Naive thymus-derived CD4-positive, alpha-beta T cell (primary cell): ENCODE measurements at regions not wholly inside any gene's neighbourhood (a gene's known extent, or its start where the extent isn't known, plus 50 kb on each side); places are given as distances from the start of the nearest gene placed in this dataset.
A peak's percentile ranks its signal among the peaks of the same experiment; 100 is the strongest.
"Not testable (repeated sequence)": the region's sequence is repeated elsewhere in the genome, so short reads cannot be mapped to it uniquely, and the experiment has no call there.

ENCODE experiments used
- ATAC-seq: fragments of 150-1000 bp; cut with Tn5 transposase; 2 replicates; pipeline ENCODE4 v1.10.0; 2021; ENCODE audit warnings: mild to moderate bottlenecking, moderate library complexity
- CTCF ChIA-PET: fragments of 350-600 bp; sonication (Branson Sonifier 250); formaldehyde crosslinking; loops from one replicate; lab custom pipeline; 2021; ENCODE audit warnings: antibody characterized with exemption; lab: Charles Lee
- POLR2A ChIA-PET: fragments of 350-600 bp; sonication (Branson Sonifier 250); formaldehyde crosslinking; loops from one replicate; lab custom pipeline; 2021; ENCODE audit warnings: antibody characterized with exemption, inconsistent platforms; lab: Charles Lee
- DNase-seq, 9 donors: peaks; one replicate each; pipeline versions ENCODE4 v3.0.0 to v3.0.0-alpha.2; 2020 to 2022; ENCODE audit warnings: mixed read lengths in 1 of 9
- H3K27ac ChIP-seq: one replicate; pipeline ENCODE4 v1.7.0; 2013; ENCODE audit warnings: mild to moderate bottlenecking, low read depth, low read length, moderate library complexity
- H3K27me3 ChIP-seq, 2 donors: one replicate each; pipeline ENCODE4 v1.7.0; 2013; ENCODE audit warnings: low read length in 2 of 2, mild to moderate bottlenecking in 2 of 2, moderate library complexity in 2 of 2; ENCODE audit not compliant: control insufficient read depth in 2 of 2, insufficient read depth in 2 of 2
- H3K36me3 ChIP-seq, 3 experiments: 1 replicate in 2 of 3; 2 replicates in 1 of 3; pipeline ENCODE4 v1.7.0; 2013; ENCODE audit warnings: low read length in 3 of 3, mild to moderate bottlenecking in 3 of 3, moderate library complexity in 1 of 3; ENCODE audit not compliant: insufficient read depth in 3 of 3, control insufficient read depth in 2 of 3
- H3K4me1 ChIP-seq, 2 donors: one replicate each; pipeline ENCODE4 v1.7.0; 2013; ENCODE audit warnings: low read length in 2 of 2, mild to moderate bottlenecking in 2 of 2, moderate library complexity in 1 of 2; ENCODE audit not compliant: control insufficient read depth in 2 of 2, insufficient read depth in 2 of 2
- H3K4me3 ChIP-seq: 2 replicates; pipeline ENCODE4 v1.7.0; 2013; ENCODE audit warnings: mild to moderate bottlenecking, low read length
- H3K9me3 ChIP-seq, 3 experiments: 1 replicate in 2 of 3; 2 replicates in 1 of 3; pipeline ENCODE4 v1.7.0; 2013; ENCODE audit warnings: low read length in 3 of 3; ENCODE audit not compliant: control insufficient read depth in 2 of 3
- H3K27ac Mint-ChIP-seq, 9 donors: one replicate each; pipeline ENCODE4 v1.8.0; 2020 to 2022; ENCODE audit warnings: mixed read lengths in 9 of 9, mild to moderate bottlenecking in 8 of 9, moderate library complexity in 5 of 9, inconsistent platforms in 2 of 9
- H3K27me3 Mint-ChIP-seq, 5 donors: one replicate each; pipeline ENCODE4 v1.8.0; 2021 to 2022; ENCODE audit warnings: mixed read lengths in 5 of 5, mild to moderate bottlenecking in 1 of 5
- H3K36me3 Mint-ChIP-seq, 5 donors: one replicate each; pipeline ENCODE4 v1.8.0; 2020 to 2022; ENCODE audit warnings: mixed read lengths in 5 of 5, mild to moderate bottlenecking in 3 of 5, inconsistent platforms in 1 of 5
- H3K4me1 Mint-ChIP-seq, 7 donors: one replicate each; pipeline ENCODE4 v1.8.0; 2020 to 2022; ENCODE audit warnings: mixed read lengths in 7 of 7, mild to moderate bottlenecking in 3 of 7, inconsistent platforms in 1 of 7
- H3K4me3 Mint-ChIP-seq, 10 donors: one replicate each; pipeline ENCODE4 v1.8.0; 2020 to 2022; ENCODE audit warnings: mild to moderate bottlenecking in 10 of 10, mixed read lengths in 10 of 10, moderate library complexity in 6 of 10, inconsistent platforms in 2 of 10
- H3K9me3 Mint-ChIP-seq, 11 donors: one replicate each; pipeline ENCODE4 v1.8.0; 2020 to 2022; ENCODE audit warnings: mixed read lengths in 11 of 11, mild to moderate bottlenecking in 4 of 11, inconsistent platforms in 1 of 11, moderate library complexity in 1 of 11
- intact Hi-C, 2 donors: fragments of 100-400 bp; cut with micrococcal nuclease; formaldehyde crosslinking; loops; one replicate each; pipeline ENCODE4 v1.15.1; 2023

DNA sequence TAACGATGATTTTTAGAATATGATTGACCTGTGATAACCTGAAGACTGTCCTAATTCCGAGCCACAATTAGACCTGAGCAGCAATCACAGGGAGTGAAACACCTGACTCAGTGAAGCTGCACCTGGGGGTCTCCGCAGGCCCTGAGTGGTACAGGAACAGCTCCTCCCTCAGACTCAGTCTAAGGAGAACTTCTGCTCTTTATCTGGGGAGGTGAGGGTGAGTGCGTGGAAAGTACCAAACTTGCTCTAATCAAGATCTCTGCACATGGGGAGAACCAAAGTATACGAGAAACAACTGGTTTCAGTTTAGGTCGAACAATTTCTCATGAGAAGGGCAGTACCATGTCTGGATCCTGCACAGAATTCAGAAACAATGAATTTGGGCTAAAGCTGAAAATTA is 555.3 kb downstream of the TMEM121 start:
- POLR2A ChIA-PET, H3K27me3 ChIP-seq, H3K36me3 Mint-ChIP-seq, H3K36me3 ChIP-seq, H3K9me3 Mint-ChIP-seq, H3K4me1 ChIP-seq, H3K27ac ChIP-seq, ATAC-seq, DNase-seq, H3K4me3 ChIP-seq, H3K27ac Mint-ChIP-seq, H3K9me3 ChIP-seq, CTCF ChIA-PET, H3K4me3 Mint-ChIP-seq, intact Hi-C loops: not testable (repeated sequence)
- Mint-ChIP-seq H3K4me1 (peaks cover 0 to 12% (median 8%) of the 10 kb centered on the region in 7 donors), H3K27me3 (peaks cover 0 to 51% (median 9%) of the 10 kb centered on the region in 5 donors)

DNA sequence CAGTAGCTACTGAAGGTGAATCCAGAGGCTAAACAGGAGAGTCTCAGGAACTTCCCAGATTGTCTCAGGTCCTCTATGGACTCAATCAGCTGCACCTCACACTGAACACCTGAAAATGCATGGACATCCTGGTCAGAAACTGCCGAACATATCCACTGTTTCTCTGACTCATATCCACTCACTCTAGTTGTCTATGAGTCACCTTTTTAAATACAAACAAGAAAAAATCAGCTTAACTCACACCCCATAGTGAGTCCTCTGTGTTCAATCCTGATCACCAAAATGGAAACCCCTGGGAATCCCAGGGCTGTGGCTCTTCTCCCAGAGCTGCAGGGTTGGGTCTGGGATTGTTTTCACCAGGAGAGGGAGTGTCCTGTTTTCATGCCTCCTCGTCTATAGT is 556.7 kb downstream of the TMEM121 start:
- H3K9me3 ChIP-seq = no peaks in the 10 kb centered on the region
- intact Hi-C loops = no loop called here
- H3K27me3 ChIP-seq = no peaks in the 10 kb centered on the region
- H3K27me3 Mint-ChIP-seq = peaks cover 0 to 44% (median 9%) of the 10 kb centered on the region in 5 donors
- H3K4me3 ChIP-seq = no peak overlapping the region
- no peak overlapping the region for H3K27ac ChIP-seq
- no peaks in the 10 kb centered on the region for H3K36me3 ChIP-seq
- H3K4me1 ChIP-seq = no peaks in the 10 kb centered on the region
- peaks cover 0 to 3% (median 0%) of the 10 kb centered on the region in 11 donors for H3K9me3 Mint-ChIP-seq
- H3K4me1 Mint-ChIP-seq = peaks cover 0 to 23% (median 19%) of the 10 kb centered on the region in 7 donors
- H3K4me3 Mint-ChIP-seq = no peak overlapping the region
- peak overlapping the region in 1 of 9 donors; percentile 29 for H3K27ac Mint-ChIP-seq
- no peaks in the 10 kb centered on the region for H3K36me3 Mint-ChIP-seq
- ChIA-PET POLR2A (no interaction called here), CTCF (interaction anchor here (0.7 kb wide), 1 partner anchor 135 kb away, joined by 4 read pairs; no protein-coding TSS in a partner anchor)
- no peak for ATAC-seq
- DNase-seq = no peak

DNA sequence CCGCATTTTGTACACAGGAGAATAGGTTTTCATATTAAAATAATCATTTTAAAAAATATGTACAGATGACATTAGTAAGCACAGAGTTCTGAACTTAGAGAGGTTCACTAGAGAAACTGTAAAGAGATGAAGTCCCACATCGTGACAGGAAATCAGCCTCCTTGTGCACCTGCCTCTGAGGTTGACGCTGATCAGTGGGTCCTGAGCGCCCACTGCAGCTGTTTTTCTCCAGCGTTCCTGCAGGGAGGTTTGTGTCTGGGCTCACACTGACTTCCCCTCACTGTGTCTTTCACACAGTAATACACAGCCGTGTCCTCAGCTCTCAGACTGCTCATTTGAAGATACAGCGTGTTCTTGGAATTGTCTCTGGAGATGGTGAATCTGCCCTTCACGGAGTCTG is 561.5 kb downstream of the TMEM121 start:
- intact Hi-C loops = no loop called here
- POLR2A ChIA-PET = no interaction called here
- H3K27me3 ChIP-seq = no peaks in the 10 kb centered on the region
- Mint-ChIP-seq H3K27ac (peak overlapping the region in 1 of 9 donors; percentile 40), H3K27me3 (peaks cover 0 to 20% (median 1%) of the 10 kb centered on the region in 5 donors), H3K4me1 (peaks cover 0 to 33% (median 29%) of the 10 kb centered on the region in 7 donors), H3K9me3 (no peaks in the 10 kb centered on the region), H3K4me3 (peak overlapping the region in 3 of 10 donors; percentile 16 to 38 (median 33)), H3K36me3 (no peaks in the 10 kb centered on the region)
- no peaks in the 10 kb centered on the region for H3K36me3 ChIP-seq
- ATAC-seq (no peak), DNase-seq (peak in 4 of 9 donors; percentile 2 to 10 (median 6))
- CTCF ChIA-PET = interaction anchor here (0.6 kb wide), 1 partner anchor 32 kb away, joined by 3 read pairs; no protein-coding TSS in a partner anchor
- H3K9me3 ChIP-seq = no peaks in the 10 kb centered on the region
- H3K4me3 ChIP-seq = no peak overlapping the region
- H3K4me1 ChIP-seq = no peaks in the 10 kb centered on the region
- H3K27ac ChIP-seq = no peak overlapping the region

GRCh38 chr14:106088860-106089259 is 562.5 kb downstream of the TMEM121 start:
- peaks cover 0 to 16% (median 0%) of the 10 kb centered on the region in 5 donors for H3K27me3 Mint-ChIP-seq
- H3K9me3 ChIP-seq, CTCF ChIA-PET, H3K27ac ChIP-seq, H3K9me3 Mint-ChIP-seq, H3K4me3 ChIP-seq, H3K36me3 ChIP-seq, ATAC-seq, H3K27me3 ChIP-seq, H3K36me3 Mint-ChIP-seq, DNase-seq, intact Hi-C loops, H3K4me1 ChIP-seq, POLR2A ChIA-PET: not testable (repeated sequence)
- H3K4me1 Mint-ChIP-seq = peaks cover 0 to 31% (median 29%) of the 10 kb centered on the region in 7 donors
- peak overlapping the region in 1 of 9 donors; percentile 55 for H3K27ac Mint-ChIP-seq
- peak overlapping the region in 1 of 10 donors; percentile 47 for H3K4me3 Mint-ChIP-seq

- no peaks in the 10 kb centered on the region for H3K9me3 ChIP-seq
- Mint-ChIP-seq H3K9me3 (no peaks in the 10 kb centered on the region), H3K4me3 (no peak overlapping the region), H3K27me3 (peaks cover 0 to 38% (median 0%) of the 10 kb centered on the region in 5 donors), H3K27ac (peak overlapping the region in 1 of 9 donors; percentile 46), H3K4me1 (no peaks in the 10 kb centered on the region), H3K36me3 (no peaks in the 10 kb centered on the region)
- peak in 7 of 9 donors; percentile 12 to 85 (median 27) for DNase-seq
- H3K4me3 ChIP-seq = no peak overlapping the region
- CTCF ChIA-PET = no interaction called here
- no peaks in the 10 kb centered on the region for H3K4me1 ChIP-seq
- H3K27me3 ChIP-seq = no peaks in the 10 kb centered on the region
- no peaks in the 10 kb centered on the region for H3K36me3 ChIP-seq
- intact Hi-C loops = no loop called here
- POLR2A ChIA-PET = no interaction called here
- H3K27ac ChIP-seq = no peak overlapping the region
- ATAC-seq = no peak
Measured at GRCh38 chr14:106094654-106095189, 568.3 kb downstream of the TMEM121 start.

DNA sequence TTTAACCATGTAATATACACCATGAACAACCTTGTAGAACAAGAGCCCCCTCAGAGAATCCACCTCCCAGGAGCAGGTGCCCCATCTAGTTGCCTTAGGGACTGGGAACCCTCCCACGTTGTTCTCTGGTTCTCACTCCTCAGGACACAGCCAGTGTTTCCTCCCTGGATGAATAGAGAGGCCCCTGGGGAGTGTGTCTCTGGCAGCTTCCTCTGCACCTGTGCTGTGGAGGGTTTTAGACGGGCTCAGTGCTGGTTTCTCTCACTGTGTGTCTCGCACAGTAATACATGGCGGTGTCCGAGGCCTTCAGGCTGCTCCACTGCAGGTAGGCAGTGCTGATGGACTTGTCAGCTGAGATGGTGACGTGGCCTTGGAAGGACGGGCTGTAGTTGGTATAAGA is 581.3 kb downstream of the TMEM121 start:
- CTCF ChIA-PET = no interaction called here
- DNase-seq = no peak
- H3K36me3 Mint-ChIP-seq = no peaks in the 10 kb centered on the region

GRCh38 chr14:106109337-106109736 is 583.0 kb downstream of the TMEM121 start:
- no peak for ATAC-seq
- H3K9me3 Mint-ChIP-seq = no peaks in the 10 kb centered on the region
- no peaks in the 10 kb centered on the region for H3K4me1 Mint-ChIP-seq
- no peaks in the 10 kb centered on the region for H3K27me3 ChIP-seq
- H3K4me3 Mint-ChIP-seq = no peak overlapping the region
- intact Hi-C loops = no loop called here
- H3K4me1 ChIP-seq = no peaks in the 10 kb centered on the region
- no peaks in the 10 kb centered on the region for H3K9me3 ChIP-seq
- no peak overlapping the region for H3K27ac Mint-ChIP-seq
- H3K4me3 ChIP-seq = no peak overlapping the region
- peaks cover 0 to 51% (median 11%) of the 10 kb centered on the region in 5 donors for H3K27me3 Mint-ChIP-seq
- no peaks in the 10 kb centered on the region for H3K36me3 Mint-ChIP-seq
- DNase-seq = no peak
- no peak overlapping the region for H3K27ac ChIP-seq
- no peaks in the 10 kb centered on the region for H3K36me3 ChIP-seq
- CTCF ChIA-PET = no interaction called here
- POLR2A ChIA-PET = no interaction called here

More for the DNA sequence above, 581.3 kb downstream of the TMEM121 start:
- intact Hi-C loops = no loop called here
- Mint-ChIP-seq H3K27me3 (peaks cover 0 to 64% (median 18%) of the 10 kb centered on the region in 5 donors), H3K4me3 (no peak overlapping the region), H3K4me1 (no peaks in the 10 kb centered on the region), H3K27ac (no peak overlapping the region), H3K9me3 (no peaks in the 10 kb centered on the region)
- H3K4me1 ChIP-seq = no peaks in the 10 kb centered on the region
- H3K4me3 ChIP-seq = no peak overlapping the region
- ATAC-seq = no peak
- no peak overlapping the region for H3K27ac ChIP-seq
- POLR2A ChIA-PET = no interaction called here
- no peaks in the 10 kb centered on the region for H3K9me3 ChIP-seq
- H3K27me3 ChIP-seq = no peaks in the 10 kb centered on the region
- H3K36me3 ChIP-seq = no peaks in the 10 kb centered on the region
